Hematopoietic multipotent progenitor cell treated with erythropoietin and hydrocortisone succinate and interleukin-3 and kit ligand, for 15 days (in vitro differentiated cells): ENCODE measurements at regions not wholly inside any gene's neighbourhood (a gene's known extent, or its start where the extent isn't known, plus 50 kb on each side); places are given as distances from the start of the nearest gene placed in this dataset.
"Not testable (repeated sequence)": the region's sequence is repeated elsewhere in the genome, so short reads cannot be mapped to it uniquely, and the experiment has no call there.

Source experiments
- DNase-seq: peaks from one replicate; pipeline ENCODE4 v3.0.0-alpha.2; 2015; ENCODE audit warnings: low spot score

DNA sequence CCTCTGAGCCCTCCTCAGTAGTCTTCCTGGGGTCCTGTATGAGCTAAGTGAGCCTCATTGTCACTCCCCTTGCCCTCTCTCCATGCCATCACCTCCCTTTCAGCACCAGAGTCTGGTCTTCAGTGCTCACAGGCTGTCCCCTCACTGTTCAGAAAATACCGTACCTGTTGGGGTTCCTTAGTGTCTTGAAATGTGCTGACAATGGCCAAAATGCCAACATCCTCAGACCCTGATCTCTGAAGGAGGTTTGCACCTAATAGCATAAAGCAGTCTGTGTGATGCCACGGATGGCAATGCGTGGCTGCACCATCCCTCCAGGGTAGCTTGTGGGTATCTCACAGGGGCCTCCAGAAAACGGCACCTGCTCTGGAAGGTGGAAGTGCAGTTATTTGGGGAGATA is 301.0 kb upstream of the TLE3 start:
- no peak for DNase-seq

DNA sequence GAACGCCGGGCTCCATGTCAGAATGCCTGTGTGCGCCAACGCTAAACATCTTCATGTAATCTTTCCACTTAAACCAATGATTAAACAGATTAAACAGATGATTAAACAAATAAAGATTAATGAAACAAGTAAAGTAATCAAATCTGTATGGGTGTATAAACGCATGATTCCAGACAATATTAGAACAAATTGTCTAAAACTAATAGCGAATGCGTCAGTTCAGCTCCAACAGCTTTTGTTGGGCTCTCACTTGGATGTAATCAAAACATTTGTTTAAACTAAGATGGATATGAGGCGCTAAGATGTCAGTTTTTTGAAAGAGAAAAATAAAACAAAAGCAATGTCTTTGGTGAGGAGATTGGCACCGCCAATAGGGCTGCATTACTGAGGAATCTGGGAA is 299.1 kb upstream of the TLE3 start:
- no peak for DNase-seq

DNA sequence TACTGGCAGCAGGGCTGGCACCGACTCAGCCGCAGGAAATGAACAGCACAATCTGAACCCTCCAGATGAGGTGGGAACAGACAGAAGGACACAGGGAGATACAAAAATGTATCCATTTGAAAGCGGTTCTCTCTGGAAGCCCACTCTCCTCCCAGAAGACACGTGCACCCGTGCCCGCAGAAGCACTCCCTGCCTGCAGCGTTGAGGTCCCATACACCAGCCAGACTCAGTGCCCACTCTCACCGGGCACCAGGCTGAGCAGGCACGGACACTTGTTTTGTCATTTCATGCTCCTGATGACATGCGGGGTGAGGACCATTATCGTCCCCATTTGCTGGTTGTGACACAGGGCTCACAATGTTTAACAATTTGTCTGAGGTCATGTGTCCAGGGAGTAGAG is 297.4 kb upstream of the TLE3 start:
- DNase-seq: no peak

DNA sequence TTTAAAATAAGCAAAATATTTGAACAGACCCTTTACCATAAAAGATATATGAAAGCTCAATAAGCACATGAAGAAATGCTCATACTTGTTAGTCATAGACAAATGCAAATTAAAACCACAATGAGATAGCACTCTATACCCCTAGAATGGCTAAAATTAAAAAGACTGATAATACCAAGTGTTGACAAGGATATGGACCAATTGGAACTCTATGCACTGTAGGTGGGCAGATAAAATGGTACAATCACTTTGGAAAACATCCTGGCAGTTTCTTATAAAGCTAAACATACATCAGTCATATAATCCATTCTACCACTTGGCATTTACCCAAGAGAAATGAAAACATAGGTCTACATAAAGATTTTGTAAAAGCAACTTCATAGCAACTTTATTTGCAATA is 293.0 kb upstream of the TLE3 start:
- DNase-seq: no peak

DNA sequence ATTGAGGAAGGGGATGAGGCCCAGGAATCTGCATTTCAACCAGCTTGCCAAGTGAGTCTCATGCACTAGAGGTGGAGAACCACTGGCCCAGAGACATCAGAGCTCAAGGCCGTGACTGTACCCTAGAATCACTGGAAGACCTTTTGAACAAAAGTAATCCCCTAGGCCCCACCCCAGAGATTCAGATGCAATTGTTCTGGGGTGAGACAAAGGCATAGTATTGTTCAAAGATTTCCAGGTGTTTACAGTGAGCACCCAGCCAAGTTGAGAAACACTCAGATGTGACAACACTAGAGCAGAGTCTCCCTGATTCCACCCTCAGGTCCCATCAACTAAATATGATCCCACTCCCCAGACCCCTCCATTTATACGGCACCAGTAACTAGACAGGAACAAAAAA is 290.3 kb upstream of the TLE3 start:
- DNase-seq: no peak

DNA sequence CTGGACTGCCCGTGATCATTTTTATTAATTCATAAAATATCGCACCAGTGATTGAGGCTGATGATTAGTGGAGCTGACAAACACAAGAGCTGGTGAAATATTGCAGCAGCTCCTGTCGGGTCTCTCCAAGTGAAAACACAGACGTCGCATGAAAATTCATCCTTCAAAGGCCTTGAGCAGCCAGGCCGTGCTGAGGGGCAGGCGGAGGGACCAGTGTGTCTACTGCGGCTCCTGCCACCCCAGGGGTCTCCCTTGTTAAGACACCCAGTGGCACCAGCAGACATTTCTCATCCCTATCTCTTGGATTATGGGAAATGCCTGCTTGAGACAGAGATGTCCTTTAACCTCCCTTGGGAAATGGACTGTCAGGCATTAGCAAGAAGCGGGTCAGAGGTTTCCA is 289.4 kb upstream of the TLE3 start:
- DNase-seq: no peak

DNA sequence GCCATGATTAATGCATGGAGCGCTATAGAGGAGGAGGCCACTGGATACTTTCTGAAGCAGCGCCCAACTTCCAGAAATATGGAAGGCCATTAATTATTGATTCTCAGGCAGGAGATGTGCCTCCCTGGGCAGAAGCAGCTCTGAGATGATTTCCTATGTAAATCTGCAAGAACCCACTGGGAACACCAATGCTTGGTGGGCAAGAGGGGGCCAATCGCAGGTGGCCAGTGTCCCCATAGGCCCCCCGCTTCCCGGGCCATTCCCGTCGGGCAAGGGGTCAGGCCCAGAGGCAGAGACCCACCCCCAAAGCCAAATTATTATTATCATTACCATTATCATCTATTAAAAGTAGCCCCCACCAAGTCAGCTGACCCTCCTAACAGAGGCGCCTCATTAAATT is 288.0 kb upstream of the TLE3 start:
- DNase-seq: no peak

DNA sequence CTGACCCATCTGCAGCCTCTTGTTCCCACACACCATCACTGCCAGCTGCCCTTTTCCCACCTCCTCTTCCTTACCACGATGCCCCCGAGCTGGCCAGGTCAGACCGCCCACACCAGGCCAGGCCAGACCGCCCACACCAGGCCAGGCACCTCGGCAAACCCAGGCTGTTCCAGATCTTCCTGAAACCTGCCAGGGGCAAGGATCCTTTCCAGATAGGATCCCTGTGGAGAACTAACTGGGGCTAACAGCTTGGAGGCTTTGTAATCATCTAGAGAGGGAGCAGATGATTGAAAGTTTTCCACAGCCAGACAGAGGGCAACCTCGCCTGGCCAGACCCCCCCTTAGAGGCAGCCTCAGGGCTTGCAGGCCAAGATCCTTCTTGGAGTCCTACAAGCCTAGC is 287.3 kb upstream of the TLE3 start:
- DNase-seq: no peak

DNA sequence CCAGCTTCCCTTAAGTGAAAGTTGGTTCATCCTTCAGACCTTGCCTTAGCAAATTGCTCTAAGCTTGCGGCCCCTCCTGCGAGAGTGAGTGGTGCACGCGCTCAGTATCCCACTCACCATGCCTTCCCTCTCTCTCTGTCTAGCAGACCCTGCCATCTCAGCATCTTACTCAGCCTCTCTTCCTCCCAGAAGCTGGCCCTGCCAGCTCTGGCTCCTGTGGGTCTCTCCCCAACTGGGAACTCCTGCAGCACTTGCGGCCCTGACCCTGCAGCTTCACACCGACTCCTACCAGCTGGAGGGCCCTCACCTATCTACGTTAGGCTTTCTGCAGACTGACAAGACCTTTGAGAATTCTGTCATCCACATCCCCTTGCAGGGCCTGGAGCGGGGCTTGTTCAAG is 286.1 kb upstream of the TLE3 start:
- DNase-seq: no peak

DNA sequence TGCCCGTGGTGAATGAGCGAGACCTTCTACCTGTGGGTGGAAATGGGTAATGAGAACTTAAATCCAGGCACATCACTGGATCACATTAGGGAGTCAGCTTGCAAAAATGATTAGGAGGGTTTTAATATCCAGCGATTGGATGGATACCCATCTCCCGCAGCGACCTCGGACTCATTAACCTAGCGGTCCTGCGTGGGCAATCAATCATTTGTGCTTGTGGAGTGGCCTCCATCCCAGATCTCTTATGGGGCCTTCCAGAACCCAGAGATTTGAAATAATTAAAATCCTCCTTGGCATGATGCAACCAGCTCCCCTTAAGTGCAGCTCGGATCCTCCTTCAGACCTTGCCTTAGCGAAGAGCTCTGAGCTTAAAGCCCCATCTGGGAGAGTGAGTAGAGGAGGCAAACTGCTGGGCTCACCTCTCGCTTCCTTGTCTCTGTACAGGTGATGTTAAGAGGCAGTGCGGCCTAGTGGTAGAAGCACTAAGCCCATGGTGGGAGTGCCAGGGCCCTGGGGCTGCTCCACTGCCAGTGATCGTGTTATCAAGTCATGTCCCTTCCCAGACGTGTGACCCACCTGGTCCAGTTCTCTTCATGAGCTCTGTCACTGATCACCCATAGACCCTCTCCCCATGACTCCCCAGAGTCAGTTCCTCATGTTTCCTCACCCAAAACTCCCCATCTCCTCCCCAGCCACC is 285.2 kb upstream of the TLE3 start:
- DNase-seq: no peak

DNA sequence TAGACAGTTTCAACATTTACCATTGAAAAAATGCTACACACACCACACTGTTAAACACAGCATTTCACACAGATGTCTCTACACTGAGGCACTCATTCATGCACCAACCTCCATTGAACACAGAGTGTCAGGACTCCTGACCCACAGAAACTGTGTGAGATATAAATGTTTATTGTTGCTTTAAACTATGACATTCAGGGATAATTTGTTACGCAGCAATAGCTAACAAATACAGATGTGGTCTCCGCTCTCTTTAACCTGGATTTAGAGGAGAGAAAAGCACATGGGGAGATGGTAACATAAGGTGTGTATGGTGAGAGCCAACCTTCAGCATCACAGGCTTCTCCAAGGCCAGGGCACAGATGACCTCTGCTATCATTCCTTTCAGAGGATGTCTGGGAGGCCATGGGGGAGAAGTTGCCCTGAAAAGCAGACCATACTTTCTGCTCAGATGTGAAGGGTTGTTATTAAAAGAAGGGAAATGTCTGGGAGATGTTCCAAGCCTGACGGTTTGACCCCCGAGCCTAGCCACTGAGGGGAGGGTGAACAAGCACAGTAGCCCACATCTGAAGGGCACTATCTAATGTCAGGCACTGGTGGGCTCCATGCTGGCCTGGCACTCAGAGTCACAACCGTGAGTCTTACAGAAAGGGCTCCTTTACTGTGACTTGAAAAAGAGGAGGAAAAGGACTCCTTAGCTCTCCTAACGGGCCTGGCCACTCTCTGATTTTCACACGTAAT is 284.5 kb upstream of the TLE3 start:
- DNase-seq: no peak

DNA sequence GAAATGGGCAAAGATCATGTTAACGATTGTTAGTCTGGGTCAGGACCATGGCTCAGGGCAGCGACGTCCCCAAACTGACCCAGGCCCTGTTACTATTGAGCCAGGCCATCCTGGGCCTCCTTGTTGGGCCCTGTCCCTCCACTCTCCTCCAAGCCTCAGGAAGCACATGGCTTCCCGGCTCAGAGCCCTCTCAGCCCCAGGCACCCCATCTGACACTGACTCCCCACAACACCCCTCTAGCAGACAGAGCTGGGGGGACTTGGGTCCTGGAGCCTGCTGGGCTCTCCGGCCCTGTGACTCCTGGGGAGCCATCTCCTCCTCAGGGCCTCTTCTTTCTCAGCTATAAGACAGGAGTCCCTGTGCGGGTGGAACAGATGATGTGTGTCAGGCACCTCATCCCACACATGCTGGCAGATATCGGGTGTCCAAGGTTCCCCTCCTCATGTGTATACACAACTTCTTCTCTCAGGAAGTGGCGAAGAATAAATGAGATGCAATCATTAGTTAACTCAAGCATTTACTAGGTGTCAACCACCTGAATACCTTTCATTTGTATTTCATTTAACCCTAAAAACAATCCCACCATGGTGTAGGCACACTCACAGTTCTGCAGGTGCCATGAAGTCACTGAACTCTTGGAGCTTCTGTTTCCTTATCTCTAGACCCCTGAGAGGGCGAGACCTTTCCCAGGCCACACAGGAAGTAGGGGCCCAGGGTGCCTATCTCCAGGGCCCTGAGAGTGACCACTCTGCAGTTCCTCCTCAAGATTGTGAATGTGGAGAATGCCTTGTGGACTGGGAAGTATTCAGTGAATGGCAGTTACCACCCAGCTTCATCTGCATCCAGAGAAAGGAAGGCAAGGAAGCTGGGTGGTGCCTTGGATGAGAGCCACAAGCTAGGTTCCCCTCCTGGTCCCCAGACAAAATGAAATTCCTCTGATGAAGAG is 282.5 kb upstream of the TLE3 start:
- DNase-seq: no peak

DNA sequence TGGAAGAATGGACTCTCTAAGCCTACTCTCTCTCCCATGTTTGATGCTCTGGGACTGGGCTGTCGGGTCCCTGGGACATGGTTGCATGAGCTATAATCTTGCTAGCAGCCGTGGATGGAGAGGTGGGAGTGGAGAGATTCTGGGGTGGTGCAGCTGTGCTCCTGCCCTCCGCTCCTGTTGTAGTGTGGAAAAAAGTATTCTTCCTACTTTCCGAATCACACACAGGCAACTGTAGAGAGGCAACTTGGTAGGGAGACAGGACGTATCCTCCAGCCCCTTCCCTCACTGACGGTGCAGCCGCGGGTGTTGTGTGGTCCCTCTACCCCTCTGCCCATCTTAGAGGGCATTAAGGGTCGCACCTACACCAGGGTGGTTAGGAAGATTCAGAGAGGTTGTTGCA is 281.4 kb upstream of the TLE3 start:
- DNase-seq: no peak

DNA sequence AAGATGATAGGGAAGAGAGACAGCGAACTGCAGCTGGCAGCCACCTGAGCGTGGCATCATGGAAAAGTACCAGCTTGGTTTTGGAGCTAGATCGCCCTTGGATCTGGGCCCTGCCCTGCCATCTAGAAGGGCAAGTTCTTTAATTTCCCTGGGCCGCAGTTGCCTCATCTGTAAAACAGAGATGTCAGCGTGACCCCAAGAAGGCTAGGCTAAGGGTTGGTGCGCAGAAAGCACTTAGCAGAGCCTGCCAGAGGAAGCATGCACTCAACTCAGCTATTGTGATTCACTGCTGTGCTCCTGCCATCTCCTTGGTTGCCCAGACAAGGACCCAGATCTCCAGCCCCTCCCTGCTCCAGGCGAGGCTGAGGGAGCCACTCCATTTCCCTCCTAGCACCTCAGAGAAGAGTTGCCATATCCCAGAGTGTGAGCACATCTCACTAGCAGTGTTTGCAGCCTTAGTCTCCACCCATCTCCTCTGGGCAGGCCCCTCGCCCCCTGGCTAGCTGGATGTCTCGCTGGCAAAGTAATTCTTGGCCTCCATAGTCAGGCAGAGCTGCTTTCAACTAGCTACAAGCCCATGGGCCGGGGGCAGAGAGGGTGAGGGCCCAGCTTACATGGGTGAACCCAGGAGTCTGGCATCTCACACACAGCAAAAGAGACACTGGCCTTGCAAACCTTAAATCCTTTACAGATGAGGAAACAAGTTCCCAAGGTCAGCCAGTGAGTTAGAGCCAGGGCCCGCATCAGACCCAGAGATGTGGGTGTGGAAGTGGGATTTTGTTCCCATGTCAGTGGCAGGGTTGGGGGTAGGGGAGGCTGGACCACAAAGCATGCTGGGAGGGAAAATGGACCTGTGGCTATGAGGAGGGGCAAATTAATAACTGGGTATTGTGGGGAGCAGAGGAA is 280.7 kb upstream of the TLE3 start:
- DNase-seq: no peak

DNA sequence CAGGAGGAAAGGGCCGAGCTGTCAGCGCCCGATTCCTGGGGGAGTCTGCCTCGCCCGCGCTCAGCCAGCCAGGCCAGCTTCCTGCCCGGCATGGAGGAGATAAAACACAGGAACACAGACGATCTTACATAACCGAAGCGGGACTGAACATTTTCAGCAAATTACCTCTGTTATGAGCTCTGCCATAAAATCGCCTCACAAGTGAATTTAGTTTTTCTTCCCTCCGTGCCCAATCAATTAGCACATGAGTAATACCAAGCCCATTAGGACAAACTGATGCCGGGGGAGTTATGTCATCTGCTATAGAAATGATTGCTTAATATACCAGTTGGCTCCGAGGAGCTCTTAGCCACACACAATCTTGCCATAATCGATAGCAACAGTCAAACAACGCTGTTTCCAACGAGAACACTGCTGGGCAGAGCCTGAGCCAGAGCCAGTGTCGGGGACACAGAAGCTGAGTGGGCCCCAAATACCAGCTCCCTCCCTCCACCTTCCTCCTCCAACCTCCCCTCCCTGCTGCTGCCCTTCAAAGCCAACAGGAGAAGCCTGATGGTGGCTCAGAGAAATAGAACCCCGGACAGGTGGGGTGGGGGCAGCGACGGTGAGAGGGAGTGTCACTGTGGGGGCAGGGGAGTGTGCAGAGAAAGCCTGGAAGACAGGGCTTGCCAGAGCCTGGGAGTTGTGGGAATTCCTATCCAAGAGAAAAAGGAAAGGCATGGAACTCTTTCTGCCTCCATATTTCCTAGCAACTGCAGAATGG is 279.4 kb upstream of the TLE3 start:
- DNase-seq: no peak

DNA sequence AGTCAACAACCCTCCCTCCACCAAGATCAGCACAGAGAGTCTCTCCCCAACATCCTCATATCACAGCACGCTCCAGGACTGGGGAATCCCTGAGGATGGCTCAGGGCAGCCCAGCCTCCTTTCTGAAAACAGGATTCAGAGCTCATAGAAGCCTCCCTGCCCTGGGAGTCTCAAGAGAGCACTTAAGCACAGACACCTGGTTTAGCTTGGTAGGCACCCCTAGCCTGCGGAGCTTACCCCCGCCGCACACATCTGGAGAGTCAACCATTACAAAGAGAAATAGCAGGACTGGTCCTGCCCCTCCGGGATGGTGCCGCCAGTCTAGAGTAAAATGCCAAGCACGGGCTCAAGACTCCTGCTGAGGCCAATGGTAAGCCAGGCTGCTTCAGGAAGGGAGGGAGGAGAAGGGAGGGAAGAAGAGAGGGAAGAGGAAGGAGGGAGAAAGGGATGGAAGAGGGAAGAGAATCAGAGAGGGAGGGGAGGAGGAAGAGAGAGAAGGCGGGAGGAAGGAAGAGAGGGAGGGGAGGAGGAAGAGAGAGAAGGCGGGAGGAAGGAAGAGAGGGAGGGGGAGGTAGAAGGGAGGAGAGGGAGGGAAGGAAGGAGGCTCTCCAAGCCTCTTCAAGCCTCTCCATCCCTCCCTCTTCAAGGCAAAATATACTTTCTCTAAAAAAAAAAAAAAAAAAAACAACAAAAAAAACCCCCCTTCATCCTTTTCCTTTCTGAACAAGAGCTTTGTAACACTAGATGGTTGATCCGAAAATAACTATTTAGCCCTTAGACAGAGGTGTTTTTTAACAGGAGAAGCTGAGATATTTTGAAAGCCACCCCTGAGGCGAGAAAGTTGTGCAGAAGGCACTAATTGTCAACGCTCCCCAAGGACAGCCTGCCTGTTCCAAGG is 278.6 kb upstream of the TLE3 start:
- no peak for DNase-seq

DNA sequence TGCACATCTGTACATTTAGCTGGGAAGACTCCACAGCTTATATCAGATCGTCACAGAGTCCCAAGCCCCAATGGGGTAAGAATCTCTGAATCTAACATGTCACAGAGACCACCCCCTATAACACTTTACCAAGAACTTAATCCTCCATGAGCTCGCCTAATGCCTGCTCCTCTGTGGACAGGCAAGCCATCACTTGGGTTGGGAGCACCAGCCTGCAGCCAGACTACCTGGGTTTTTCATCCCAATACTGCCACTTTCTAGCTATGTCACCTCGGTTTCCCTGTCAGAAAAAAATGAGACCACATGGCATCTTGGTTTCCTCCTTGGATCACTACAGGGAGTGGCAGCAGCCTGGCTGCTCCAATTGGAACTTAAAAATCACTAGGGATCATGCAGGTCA is 277.9 kb upstream of the TLE3 start:
- no peak for DNase-seq

DNA sequence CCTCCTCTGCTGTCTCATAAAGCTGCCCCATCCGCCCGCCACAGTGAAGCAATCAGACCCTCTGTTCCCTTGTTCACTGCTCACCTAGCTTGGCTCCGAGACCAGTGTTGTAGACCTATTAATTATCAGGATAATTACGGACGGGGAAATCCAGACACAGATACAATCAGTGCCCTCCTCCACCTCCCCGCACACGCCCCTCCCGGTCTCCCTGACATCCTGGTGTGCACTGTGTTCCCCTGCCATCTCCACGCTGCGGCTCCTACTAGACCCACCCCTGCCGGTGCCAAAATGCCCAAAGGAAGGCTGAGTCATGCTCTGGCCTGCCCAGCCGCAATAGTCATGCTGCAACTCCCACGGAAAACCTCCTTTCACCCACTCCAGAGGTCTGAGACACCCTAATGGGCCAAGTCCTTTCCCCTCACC is 277.3 kb upstream of the TLE3 start:
- no peak for DNase-seq

DNA sequence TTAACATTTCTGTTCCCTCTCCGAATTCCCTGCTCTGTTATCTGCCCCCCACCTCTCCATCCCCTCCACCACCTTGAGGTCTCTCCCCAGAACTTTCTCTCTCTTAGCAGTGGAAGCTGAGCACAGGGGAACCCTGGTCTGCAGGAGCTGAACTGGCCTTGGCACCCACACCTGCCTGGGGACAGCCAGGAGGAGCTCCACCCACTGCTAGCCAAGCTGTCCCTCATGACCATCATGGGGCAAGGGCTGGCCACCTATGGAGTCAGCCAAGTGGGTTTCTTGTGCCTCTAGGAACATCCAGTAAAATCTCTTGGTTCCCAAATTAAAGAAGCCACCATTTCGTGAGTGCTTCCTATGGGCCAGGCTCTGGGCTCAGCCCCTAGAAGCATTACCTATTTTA is 276.4 kb upstream of the TLE3 start:
- no peak for DNase-seq

DNA sequence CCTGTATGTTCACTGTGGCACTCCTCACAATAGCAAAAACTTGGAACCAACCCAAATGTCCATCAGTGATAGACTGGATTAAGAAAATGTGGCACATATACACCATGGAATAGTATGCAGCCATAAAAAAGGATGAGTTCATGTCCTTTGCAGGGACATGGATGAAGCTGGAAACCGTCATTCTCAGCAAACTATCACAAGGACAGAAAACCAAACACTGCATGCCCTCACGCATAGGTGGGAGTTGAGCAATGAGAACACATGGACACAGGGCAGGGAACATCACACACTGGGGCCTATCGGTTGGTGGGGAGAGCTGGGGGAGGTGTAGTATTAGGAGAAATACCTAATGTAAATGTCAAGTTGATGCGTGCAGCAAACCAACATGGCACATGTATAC is 275.7 kb upstream of the TLE3 start:
- DNase-seq: not testable (repeated sequence)
